ENCODE measurements at regions not wholly inside any gene's neighbourhood (a gene's known extent, or its start where the extent isn't known, plus 50 kb on each side); places are given as distances from the start of the nearest gene placed in this dataset.
A peak's percentile ranks its signal among the peaks of the same experiment; 100 is the strongest.
"Not testable (repeated sequence)": the region's sequence is repeated elsewhere in the genome, so short reads cannot be mapped to it uniquely, and the experiment has no call there.

DNA sequence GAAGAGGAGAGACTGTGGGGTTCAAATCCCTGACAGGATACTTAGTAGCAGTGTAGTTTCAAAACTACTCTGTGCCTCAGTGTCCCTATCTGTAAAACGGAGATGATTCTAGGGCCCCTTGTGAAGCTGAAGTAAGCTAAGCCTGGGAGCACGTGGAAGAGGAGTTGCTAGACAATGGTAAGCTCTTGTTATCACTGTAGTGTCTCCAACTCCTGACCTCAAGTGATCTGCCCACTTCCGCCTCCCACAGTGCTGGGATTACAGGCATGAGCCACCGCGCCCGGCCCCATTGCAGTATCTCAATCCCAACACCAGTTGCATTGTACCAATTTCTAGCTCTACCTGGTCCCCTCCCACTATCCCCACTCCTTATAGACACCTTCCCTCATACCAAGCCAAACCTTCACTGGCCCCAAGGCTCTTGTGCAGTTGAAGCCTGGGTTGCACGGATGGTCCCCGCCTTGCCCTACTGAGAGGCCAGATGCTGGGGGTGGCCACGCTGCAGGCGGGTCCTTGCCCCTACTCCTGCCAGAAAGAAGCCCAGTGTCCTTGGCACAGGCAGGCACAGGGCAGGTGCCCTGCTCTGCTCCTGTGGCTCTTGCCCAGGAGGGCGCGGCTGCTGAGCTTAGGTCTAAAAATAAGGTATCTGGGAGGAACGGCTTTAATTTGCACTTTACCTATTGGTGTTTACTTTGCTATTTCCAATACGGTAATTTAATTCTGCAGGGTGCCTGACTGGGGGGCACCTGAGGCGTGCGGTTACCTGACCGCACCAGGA lies 118.1 kb downstream of the VEGFA start:
- Histone ChIP-seq H3K27me3 (ENCODE audit: control insufficient read depth, insufficient read depth, low read length) (peaks cover 27% of the 10 kb centered on the region), H3K27ac (ENCODE audit: low read length) (no peak overlapping the region), H3K4me3 (ENCODE audit: low read length) (no peak overlapping the region), H3K4me1 (ENCODE audit: control insufficient read depth, insufficient read depth, low read length) (peaks cover 17% of the 10 kb centered on the region), H3K36me3 (ENCODE audit: control insufficient read depth, insufficient read depth, low read length) (no peaks in the 10 kb centered on the region), H3K9me3 (replicated peaks; ENCODE audit: control insufficient read depth, low read depth, low read length) (no peaks in the 10 kb centered on the region)
- DNase-seq: no peak
- WGBS (ENCODE audit: insufficient coverage): 90% methylated on average over 14 of the region's 17 CpGs

DNA sequence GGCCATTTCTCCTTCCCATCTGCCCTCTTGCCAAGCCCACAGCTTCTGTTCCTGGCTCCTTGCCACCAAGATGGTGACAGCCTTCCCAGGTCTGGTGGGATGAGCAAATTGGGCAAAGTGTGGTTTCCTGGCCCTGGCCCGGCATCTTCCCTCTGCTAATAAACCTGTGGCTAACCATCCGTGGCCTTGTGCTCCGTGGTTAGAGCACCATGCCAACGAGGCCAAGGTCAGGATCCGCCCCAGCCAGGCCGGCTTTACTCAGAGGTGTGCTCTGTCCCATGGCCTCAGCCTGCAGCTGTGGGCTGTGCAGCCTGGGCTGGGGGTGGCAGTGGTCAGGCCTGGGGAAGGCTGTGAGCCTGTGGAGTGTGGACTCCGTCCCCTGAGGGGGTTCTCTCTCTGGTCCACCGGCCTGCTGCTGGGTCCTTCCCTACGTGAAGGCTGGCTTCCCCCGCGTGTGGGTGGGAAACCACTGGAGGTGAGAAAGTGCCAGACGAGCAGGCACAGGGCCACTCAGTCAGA lies 117.4 kb downstream of the VEGFA start:
- H3K4me1 ChIP-seq (ENCODE audit: control insufficient read depth, insufficient read depth, low read length): peaks cover 17% of the 10 kb centered on the region
- 76% methylated on average over 12 of the region's 12 CpGs for WGBS (ENCODE audit: insufficient coverage)
- DNase-seq: no peak
- H3K27ac ChIP-seq (ENCODE audit: low read length): no peak overlapping the region
- no peak overlapping the region for H3K4me3 ChIP-seq (ENCODE audit: low read length)
- peaks cover 23% of the 10 kb centered on the region for H3K27me3 ChIP-seq (ENCODE audit: control insufficient read depth, insufficient read depth, low read length)
- H3K9me3 ChIP-seq (replicated peaks; ENCODE audit: control insufficient read depth, low read depth, low read length): no peaks in the 10 kb centered on the region
- no peaks in the 10 kb centered on the region for H3K36me3 ChIP-seq (ENCODE audit: control insufficient read depth, insufficient read depth, low read length)

GRCh38 chr6:43886717-43887339 lies 116.8 kb downstream of the VEGFA start:
- WGBS (ENCODE audit: insufficient coverage): 75% methylated on average over 4 of the region's 7 CpGs
- Histone ChIP-seq H3K27ac (ENCODE audit: low read length) (no peak overlapping the region), H3K36me3 (ENCODE audit: control insufficient read depth, insufficient read depth, low read length) (no peaks in the 10 kb centered on the region)

GRCh38 chr6:43886067-43886461 lies 116.1 kb downstream of the VEGFA start:
- DNase-seq: no peak
- Histone ChIP-seq H3K27me3 (ENCODE audit: control insufficient read depth, insufficient read depth, low read length) (peaks cover 13% of the 10 kb centered on the region), H3K4me1 (ENCODE audit: control insufficient read depth, insufficient read depth, low read length) (peaks cover 20% of the 10 kb centered on the region), H3K36me3 (ENCODE audit: control insufficient read depth, insufficient read depth, low read length) (no peaks in the 10 kb centered on the region), H3K27ac (ENCODE audit: low read length) (no peak overlapping the region), H3K9me3 (replicated peaks; ENCODE audit: control insufficient read depth, low read depth, low read length) (no peaks in the 10 kb centered on the region), H3K4me3 (ENCODE audit: low read length) (no peak overlapping the region)
- 78% methylated on average over 5 of the region's 10 CpGs for WGBS (ENCODE audit: insufficient coverage)

More at GRCh38 chr6:43886717-43887339, 116.8 kb downstream of the VEGFA start:
- Histone ChIP-seq H3K4me1 (ENCODE audit: control insufficient read depth, insufficient read depth, low read length) (peaks cover 19% of the 10 kb centered on the region), H3K4me3 (ENCODE audit: low read length) (no peak overlapping the region), H3K27me3 (ENCODE audit: control insufficient read depth, insufficient read depth, low read length) (peaks cover 19% of the 10 kb centered on the region), H3K9me3 (replicated peaks; ENCODE audit: control insufficient read depth, low read depth, low read length) (no peaks in the 10 kb centered on the region)
- no peak for DNase-seq

- Histone ChIP-seq H3K4me3 (ENCODE audit: low read length) (no peak overlapping the region), H3K36me3 (ENCODE audit: control insufficient read depth, insufficient read depth, low read length) (no peaks in the 10 kb centered on the region), H3K4me1 (ENCODE audit: control insufficient read depth, insufficient read depth, low read length) (peaks cover 20% of the 10 kb centered on the region), H3K27ac (ENCODE audit: low read length) (no peak overlapping the region), H3K9me3 (replicated peaks; ENCODE audit: control insufficient read depth, low read depth, low read length) (no peaks in the 10 kb centered on the region), H3K27me3 (ENCODE audit: control insufficient read depth, insufficient read depth, low read length) (peaks cover 8% of the 10 kb centered on the region)
- DNase-seq: no peak
- WGBS (ENCODE audit: insufficient coverage): 100% methylated on average over 1 of the region's 6 CpGs
Measured at GRCh38 chr6:43885399-43886066, 115.5 kb downstream of the VEGFA start.

DNA sequence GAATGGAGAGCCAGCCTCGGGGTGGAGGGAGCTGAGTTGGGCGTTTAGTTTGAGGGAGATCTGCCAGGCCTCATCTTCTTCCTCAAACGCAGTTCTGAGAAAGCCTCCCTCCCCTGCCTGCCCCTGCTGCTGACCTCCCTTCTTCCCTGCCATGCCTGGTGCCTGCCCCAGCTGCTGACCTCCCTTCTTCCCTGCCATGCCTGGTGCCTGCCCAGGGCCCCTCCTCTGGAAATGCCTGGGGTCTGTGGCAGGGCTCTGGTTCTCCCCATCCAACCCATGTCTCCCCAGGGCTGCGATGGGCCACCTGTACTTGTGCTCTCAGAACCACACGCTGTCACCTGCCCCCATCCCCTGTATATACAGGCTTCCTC lies 114.6 kb downstream of the VEGFA start:
- Histone ChIP-seq H3K27ac (ENCODE audit: low read length) (peak overlapping the region; percentile 35), H3K4me3 (ENCODE audit: low read length) (no peak overlapping the region), H3K9me3 (replicated peaks; ENCODE audit: control insufficient read depth, low read depth, low read length) (no peaks in the 10 kb centered on the region), H3K4me1 (ENCODE audit: control insufficient read depth, insufficient read depth, low read length) (peaks cover 20% of the 10 kb centered on the region), H3K36me3 (ENCODE audit: control insufficient read depth, insufficient read depth, low read length) (no peaks in the 10 kb centered on the region), H3K27me3 (ENCODE audit: control insufficient read depth, insufficient read depth, low read length) (peaks cover 2% of the 10 kb centered on the region)
- WGBS (ENCODE audit: insufficient coverage): 42% methylated on average over 3 of the region's 5 CpGs
- DNase-seq: no peak

DNA sequence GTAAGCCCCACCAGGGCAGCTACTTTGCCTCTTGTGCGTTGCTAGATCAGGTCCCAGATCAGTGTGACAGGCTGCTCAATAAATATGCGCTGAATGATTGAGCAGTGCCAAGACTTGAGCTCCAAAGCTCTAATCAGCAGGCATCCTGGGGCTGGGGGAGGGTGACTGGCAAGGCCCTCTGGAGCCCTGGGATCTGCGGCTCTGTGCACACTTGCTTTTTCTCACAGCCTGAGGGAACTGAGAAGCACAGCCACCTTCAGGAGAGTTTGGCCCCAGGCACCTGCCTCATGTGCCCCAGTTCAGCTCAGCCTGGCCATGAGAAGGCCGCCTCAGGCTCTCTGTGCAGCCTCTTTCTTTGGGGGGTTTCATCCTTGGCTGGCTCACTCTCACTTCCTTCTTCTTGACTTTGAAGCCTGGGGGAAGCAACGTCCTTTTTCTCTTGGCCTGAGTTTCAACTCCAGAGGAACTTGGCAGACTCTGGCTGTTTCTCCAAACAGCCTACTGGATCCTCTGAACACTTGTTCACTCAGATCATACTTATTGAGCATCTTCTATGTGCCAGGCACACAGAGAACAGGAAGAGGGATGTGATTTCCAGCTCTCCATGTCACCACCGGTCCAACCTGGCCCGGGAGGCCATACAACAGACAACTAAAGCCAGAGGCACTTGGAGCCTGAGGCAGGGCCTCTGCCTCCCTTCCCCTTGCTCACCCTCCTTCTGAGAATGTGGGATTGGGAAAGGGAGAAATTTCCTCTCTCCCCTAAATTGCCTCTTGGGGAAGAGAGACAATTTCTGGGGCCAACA lies 114.0 kb downstream of the VEGFA start:
- Histone ChIP-seq H3K27ac (ENCODE audit: low read length) (peak overlapping the region; percentile 35), H3K36me3 (ENCODE audit: control insufficient read depth, insufficient read depth, low read length) (no peaks in the 10 kb centered on the region), H3K4me3 (ENCODE audit: low read length) (no peak overlapping the region), H3K9me3 (replicated peaks; ENCODE audit: control insufficient read depth, low read depth, low read length) (no peaks in the 10 kb centered on the region), H3K27me3 (ENCODE audit: control insufficient read depth, insufficient read depth, low read length) (peaks cover 1% of the 10 kb centered on the region), H3K4me1 (ENCODE audit: control insufficient read depth, insufficient read depth, low read length) (peaks cover 24% of the 10 kb centered on the region)
- 54% methylated on average over 4 of the region's 7 CpGs for WGBS (ENCODE audit: insufficient coverage)
- peak; percentile 85 for DNase-seq

DNA sequence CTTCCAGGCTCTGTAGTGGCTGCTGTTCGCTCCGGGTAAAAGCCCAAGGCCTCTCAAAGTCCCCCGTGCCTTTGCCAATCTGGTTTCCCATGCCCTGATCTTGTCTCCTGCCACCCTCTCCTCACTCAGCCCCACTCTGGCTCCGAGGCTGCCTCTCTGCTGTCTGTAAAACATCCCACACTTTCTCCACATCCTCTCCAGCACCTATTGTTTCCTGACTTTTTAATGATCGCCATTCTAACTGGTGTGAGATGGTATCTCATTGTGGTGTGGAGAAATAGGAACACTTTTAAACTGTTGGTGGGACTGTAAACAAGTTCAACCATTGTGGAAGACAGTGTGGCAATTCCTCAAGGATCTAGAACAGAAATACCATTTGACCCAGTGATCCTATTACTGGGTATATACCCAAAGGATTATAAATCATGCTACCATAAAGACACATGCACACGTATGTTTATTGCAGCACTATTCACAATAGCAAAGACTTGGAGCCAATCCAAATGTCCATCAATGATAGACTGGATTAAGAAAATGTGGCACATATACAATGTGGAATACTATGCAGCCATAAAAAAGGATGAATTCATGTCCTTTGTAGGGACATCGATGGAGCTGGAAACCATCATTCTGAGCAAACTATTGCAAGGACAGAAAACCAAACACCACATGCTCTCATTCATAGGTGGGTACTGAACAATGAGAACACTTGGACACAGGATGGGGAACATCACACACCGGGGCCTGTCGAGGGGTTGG lies 112.9 kb downstream of the VEGFA start:
- not testable (repeated sequence) for H3K36me3 ChIP-seq (ENCODE audit: control insufficient read depth, insufficient read depth, low read length); H3K9me3 ChIP-seq (replicated peaks; ENCODE audit: control insufficient read depth, low read depth, low read length); H3K4me3 ChIP-seq (ENCODE audit: low read length); H3K27ac ChIP-seq (ENCODE audit: low read length); H3K27me3 ChIP-seq (ENCODE audit: control insufficient read depth, insufficient read depth, low read length); DNase-seq
- H3K4me1 ChIP-seq (ENCODE audit: control insufficient read depth, insufficient read depth, low read length): peaks cover 29% of the 10 kb centered on the region
- 94% methylated on average over 3 of the region's 9 CpGs for WGBS (ENCODE audit: insufficient coverage)

All from muscle of leg (tissue), 3 donors.